HG03139 (cell line): ENCODE measurements at regions not wholly inside any gene's neighbourhood (a gene's known extent, or its start where the extent isn't known, plus 50 kb on each side); places are given as distances from the start of the nearest gene placed in this dataset.

Experiments
- ATAC-seq: cut with Tn5 transposase; IDR thresholded peaks from one replicate; pipeline ENCODE4 v1.9.1; 2021; ENCODE audit not compliant: unreplicated experiment

GRCh38 chr6:22668307-22668706 is 98.9 kb downstream of the HDGFL1 start:
- ATAC-seq: no peak

- no peak for ATAC-seq
These were observed 99.4 kb downstream of the HDGFL1 start for GRCh38 chr6:22668717-22669116.

GRCh38 chr6:22670605-22671004 is 101.2 kb downstream of the HDGFL1 start:
- ATAC-seq: no peak

GRCh38 chr6:22673474-22673873 is 104.1 kb downstream of the HDGFL1 start:
- no peak for ATAC-seq

GRCh38 chr6:22680950-22681349 is 111.6 kb downstream of the HDGFL1 start:
- no peak for ATAC-seq

- no peak for ATAC-seq
These were observed 112.4 kb downstream of the HDGFL1 start for GRCh38 chr6:22681761-22682160.

- ATAC-seq: no peak
These were observed 113.6 kb downstream of the HDGFL1 start for GRCh38 chr6:22682979-22683378.

- ATAC-seq: no peak
These were observed 121.1 kb downstream of the HDGFL1 start for GRCh38 chr6:22690446-22690845.

- no peak for ATAC-seq
These were observed 124.8 kb downstream of the HDGFL1 start for GRCh38 chr6:22694092-22694724.

GRCh38 chr6:22696481-22696880 is 127.1 kb downstream of the HDGFL1 start:
- no peak for ATAC-seq

- ATAC-seq: no peak
These were observed 127.9 kb downstream of the HDGFL1 start for GRCh38 chr6:22697306-22697705.

GRCh38 chr6:22699151-22699550 is 129.8 kb downstream of the HDGFL1 start:
- ATAC-seq: no peak

GRCh38 chr6:22706651-22707050 is 137.3 kb downstream of the HDGFL1 start:
- ATAC-seq: no peak

- no peak for ATAC-seq
These were observed 139.1 kb downstream of the HDGFL1 start for GRCh38 chr6:22708469-22708868.

GRCh38 chr6:22709803-22710202 is 140.4 kb downstream of the HDGFL1 start:
- ATAC-seq: no peak

- ATAC-seq: peak; percentile 60
These were observed 147.4 kb downstream of the HDGFL1 start for GRCh38 chr6:22716721-22717120.

GRCh38 chr6:22717915-22718314 is 148.5 kb downstream of the HDGFL1 start:
- no peak for ATAC-seq

- no peak for ATAC-seq
These were observed 153.5 kb downstream of the HDGFL1 start for GRCh38 chr6:22722913-22723312.

- ATAC-seq: no peak
These were observed 157.6 kb downstream of the HDGFL1 start for GRCh38 chr6:22726966-22727365.

GRCh38 chr6:22727710-22728109 is 158.3 kb downstream of the HDGFL1 start:
- ATAC-seq: no peak

GRCh38 chr6:22732176-22732970 is 163.0 kb downstream of the HDGFL1 start:
- ATAC-seq: no peak

- ATAC-seq: no peak
These were observed 167.4 kb downstream of the HDGFL1 start for GRCh38 chr6:22736740-22737139.

GRCh38 chr6:22737331-22737730 is 168.0 kb downstream of the HDGFL1 start:
- ATAC-seq: no peak
